Inflammatory macrophage treated with lipopolysaccharide for 1 hour (primary cell): ENCODE measurements at regions not wholly inside any gene's neighbourhood (a gene's known extent, or its start where the extent isn't known, plus 50 kb on each side); places are given as distances from the start of the nearest gene placed in this dataset.
"Not testable (repeated sequence)": the region's sequence is repeated elsewhere in the genome, so short reads cannot be mapped to it uniquely, and the experiment has no call there.

Source experiments
- DNase-seq, 2 donors: peaks; one replicate each; pipeline ENCODE4 v3.0.0-alpha.2; 2020 to 2022

- no peak for DNase-seq
These were observed 156.4 kb upstream of the SYNCRIP start for GRCh38 chr6:85798931-85799652.

GRCh38 chr6:85797993-85798392, 155.3 kb upstream of the SYNCRIP start:
- DNase-seq, result no peak

DNA sequence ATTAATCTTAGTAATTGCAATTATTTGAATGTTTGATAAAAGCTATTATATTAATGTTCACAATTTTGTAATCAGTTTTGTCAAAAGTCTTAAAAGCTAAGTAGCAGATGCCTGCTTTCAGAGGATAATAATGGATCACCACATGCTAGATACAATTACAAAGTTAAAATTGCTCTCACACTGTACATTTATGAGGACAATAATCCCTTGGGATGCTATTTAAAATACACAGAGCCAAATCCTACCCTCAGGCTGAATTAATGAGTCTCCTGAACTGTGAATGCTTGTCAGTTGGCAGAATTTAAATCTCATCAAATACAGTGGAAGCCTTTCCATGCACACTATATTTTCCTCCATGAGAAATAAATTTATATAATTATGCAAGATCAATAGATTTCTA, 153.3 kb upstream of the SYNCRIP start:
- no peak for DNase-seq

DNA sequence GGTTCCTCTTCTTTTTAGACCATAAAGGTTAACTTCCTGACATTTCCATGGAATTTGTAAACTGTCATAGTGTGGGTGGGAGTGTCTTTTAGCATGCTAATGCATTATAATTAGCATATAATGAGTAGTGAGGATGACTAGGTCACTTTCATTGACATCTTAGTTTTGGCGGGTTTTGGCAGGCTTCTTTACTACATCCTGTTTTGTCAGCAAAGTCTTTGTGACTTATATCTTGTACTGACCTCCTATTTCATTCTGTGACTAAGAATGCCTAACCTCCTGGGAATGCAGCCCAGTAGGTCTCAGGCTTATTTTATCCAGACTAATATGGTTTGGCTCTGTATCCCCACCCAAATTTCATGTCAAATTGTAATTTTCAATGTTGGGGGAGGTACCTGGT, 149.6 kb upstream of the SYNCRIP start:
- no peak for DNase-seq

DNA sequence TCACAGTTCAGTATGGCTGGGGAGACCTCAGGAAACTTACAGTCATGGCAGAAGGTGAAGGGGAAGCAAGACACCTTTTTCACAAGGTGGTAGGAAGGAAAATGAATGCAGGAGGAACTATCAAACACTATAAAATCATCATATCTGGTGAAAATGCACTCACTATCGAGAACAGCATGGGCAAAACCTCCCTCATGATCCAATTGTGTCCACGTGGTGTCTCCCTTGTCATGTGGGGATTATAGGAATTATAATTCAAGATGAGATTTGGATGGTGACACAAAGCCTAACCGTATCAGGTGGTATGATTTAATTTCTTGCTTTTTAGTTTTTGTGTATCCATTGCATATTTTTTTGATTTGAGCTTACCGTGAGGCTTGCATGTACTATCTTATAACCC, 133.2 kb upstream of the SYNCRIP start:
- DNase-seq, result no peak

- no peak for DNase-seq
These were observed 130.0 kb upstream of the SYNCRIP start for GRCh38 chr6:85772641-85773040.

DNA sequence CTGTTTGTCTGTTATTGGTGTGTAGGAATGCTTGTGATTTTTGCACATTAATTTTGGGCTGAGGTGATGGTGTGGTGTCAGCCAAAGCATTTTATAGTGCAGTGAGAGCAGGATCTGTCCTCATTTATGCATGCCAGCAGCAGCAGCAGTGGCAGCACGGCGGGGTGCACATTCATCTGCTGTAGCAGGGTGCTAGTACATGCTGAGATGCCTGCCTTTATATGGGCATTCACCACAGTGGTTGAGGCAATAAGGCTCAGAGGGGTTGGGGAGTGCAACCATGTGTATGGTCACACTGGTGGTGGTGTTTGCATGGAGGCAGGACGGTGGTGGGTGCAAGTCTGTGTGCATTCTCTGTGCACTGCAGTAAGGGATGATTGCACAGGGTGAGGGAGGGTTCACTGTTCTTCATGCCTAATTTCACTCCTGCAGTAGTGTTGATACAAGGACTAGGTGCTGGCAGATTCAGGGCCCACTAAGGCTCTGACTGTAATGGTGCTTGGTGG, 129.3 kb upstream of the SYNCRIP start:
- no peak for DNase-seq

DNA sequence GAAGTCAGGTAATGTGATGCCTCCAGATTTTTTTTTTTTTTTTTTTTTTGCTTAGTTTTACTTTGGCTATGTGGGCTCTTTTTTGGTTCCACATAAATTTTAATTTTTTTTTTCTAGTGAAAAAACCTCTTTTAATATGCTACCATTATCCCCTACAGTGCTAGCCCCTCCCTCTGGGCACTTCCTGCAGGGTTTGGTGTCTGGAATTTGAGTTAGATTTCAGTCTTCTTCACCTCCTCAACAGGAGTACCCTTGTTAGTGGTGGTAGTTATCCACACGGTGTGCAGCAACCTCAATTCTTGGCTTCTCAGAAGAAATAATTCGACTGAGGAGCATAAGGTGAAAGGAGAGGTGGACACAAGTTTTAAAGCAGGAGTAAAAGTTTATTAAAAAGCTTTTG, 128.8 kb upstream of the SYNCRIP start:
- no peak for DNase-seq

GRCh38 chr6:85764844-85765243, 122.2 kb upstream of the SYNCRIP start:
- DNase-seq, result no peak

DNA sequence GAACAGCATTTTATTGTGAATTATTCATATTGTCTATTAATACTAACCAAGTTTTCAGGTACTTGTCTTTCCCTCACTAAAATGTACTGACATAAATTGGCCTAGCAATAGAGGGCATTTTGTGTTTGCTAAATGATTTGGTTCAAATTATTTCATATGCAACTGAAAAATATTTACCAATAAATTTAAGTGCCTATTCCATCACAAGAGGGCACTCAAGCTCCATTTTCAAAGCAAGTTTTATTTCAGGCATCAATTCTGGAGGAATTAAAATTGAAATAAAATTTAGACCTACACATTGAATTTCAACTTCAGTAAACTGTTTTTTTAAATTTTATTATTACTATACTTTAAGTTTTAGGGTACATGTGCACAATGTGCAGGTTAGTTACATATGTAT, 114.3 kb upstream of the SYNCRIP start:
- DNase-seq, result peak; percentile 5 to 12

- no peak for DNase-seq
These were observed 112.2 kb upstream of the SYNCRIP start for GRCh38 chr6:85754894-85755293.

- DNase-seq, result no peak
These were observed 109.9 kb upstream of the SYNCRIP start for GRCh38 chr6:85752602-85753001.

DNA sequence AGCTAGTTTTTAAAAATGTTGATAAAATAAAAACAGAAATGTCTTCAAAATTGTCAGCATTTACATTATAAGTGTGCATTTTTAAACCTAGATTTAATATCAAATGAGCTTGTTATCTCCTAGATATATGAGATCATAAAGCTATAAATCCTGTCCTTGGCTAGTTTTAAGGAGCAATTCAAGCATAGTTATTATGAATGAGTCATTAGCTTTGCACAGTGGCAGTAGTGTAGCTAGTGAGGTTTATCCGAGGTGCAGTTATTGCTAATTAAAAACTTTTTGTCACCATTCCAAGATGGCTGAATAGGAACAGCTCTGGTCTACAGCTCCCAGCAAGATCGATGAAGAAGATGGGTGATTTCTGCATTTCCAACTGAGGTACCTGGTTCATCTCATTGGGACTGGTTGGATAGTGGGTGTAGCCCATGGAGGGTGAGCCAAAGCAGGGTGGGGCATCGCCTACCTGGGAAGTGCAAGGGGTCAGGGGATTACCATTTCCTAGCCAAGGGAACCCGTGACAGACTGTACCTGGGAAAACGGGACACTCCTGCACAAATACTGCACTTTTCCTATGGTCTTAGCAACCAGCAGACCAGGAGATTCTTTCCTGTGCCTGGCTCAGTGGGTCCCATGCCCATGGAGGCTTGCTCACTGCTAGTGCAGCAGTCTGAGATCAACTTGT, 108.8 kb upstream of the SYNCRIP start:
- DNase-seq, result no peak

GRCh38 chr6:85750146-85750545, 107.5 kb upstream of the SYNCRIP start:
- not testable (repeated sequence) for DNase-seq

GRCh38 chr6:85749236-85749635, 106.5 kb upstream of the SYNCRIP start:
- no peak for DNase-seq

DNA sequence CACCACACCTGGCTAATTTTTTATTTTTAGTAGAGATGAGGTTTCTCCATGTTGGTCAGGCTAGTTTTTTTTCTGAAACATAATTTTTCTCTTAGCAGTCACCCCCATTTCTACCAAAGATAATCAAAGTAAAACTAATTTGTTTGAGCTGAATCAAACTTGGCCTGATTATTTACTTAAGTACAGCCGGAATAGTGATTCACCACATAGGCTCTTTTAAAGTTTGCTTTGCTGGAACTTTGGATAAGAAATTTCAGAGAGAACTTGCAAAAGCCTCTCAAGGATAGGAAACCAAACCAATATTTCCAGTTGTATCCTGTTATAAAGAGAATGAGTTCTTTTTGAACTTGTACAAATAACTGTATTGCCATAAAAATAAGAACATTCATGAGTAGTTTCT, 105.0 kb upstream of the SYNCRIP start:
- no peak for DNase-seq

GRCh38 chr6:85747093-85747492, 104.4 kb upstream of the SYNCRIP start:
- DNase-seq, result no peak

DNA sequence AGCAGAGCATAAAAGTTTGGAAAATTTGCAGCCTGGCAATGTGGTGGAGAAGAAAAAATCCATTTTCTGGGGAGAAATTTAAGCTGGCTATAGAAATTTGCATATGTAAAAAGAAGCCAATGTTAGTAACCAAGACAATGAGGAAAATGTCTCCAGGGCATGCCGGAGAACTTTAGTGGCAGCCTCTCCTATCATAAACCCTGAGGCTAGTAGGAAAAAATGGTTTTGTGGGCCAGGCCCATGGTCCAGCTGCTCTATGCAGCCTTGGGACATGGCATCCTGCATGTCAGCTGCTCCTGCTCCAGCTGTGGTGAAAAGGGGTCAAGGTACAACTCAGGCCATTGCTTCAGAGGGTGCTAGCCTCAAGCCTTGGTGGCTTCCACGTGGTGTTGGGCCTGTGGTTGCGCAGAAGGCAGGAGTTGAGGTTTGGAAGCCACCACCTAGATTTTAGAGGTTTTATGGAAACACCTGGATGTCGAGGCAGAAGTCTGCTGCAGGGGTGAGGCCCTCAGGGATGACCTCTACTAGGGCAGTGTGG, 101.8 kb upstream of the SYNCRIP start:
- DNase-seq, result no peak

GRCh38 chr6:85726206-85726605, 83.5 kb upstream of the SYNCRIP start:
- DNase-seq, result no peak

DNA sequence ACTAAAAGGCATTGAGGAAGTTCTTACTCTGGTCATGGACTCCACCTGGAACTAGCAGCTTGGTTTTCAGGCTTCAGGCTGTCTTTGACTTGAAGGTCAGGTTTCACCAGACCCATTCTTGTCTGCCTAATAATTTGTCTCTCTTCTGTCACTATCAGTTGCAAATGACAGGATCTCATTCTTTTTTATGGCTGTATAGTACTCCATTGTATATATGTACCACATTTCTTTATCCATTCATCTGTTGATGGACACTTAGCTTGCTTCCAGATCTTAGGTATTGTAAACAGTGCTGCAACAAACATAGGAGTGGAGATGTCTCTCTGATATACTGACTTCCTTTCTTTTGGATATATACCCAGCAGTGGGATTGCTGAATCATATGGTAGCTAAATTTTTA, 73.1 kb upstream of the SYNCRIP start:
- no peak for DNase-seq

DNA sequence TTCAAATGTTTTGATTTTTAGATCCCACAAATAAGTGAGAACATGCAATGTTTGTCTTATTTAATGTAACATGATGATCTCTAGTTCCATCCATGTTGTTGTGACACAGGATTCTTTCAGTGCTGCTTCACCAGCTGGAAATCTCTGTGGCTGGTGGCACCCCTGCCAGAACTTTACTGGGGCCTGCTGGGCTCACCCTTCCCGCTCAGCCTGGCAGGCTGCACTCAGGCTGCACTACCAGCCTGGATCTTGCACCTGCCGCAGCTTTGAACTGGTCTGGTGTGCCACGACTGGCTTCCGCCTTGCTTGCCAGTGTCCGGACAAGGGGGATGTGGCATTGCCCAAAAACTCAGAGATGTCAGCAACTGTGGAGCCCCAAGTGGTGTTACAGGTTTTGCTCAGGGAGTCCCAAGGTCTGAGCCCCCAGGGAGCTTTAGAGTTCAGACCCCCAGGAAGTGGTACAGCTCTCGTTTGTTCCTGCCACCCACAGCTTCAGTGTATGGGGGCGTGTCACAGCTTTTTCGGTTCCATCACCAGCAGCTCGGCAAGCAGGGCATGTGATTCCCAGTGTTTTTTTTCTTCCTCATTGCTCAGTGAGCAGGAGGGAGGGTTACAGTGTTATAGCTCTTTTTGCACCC, 72.3 kb upstream of the SYNCRIP start:
- DNase-seq, result no peak

- DNase-seq, result no peak
These were observed 69.7 kb upstream of the SYNCRIP start for GRCh38 chr6:85712346-85712745.

GRCh38 chr6:85707515-85708145, 64.9 kb upstream of the SYNCRIP start:
- DNase-seq, result peak in 1 of 2 donors; percentile 31
